HG03196 (cell line): ENCODE measurements at regions not wholly inside any gene's neighbourhood (a gene's known extent, or its start where the extent isn't known, plus 50 kb on each side); places are given as distances from the start of the nearest gene placed in this dataset.
A peak's percentile ranks its signal among the peaks of the same experiment; 100 is the strongest.

Experiments used
- ATAC-seq: cut with Tn5 transposase; IDR thresholded peaks from one replicate; pipeline ENCODE4 v1.9.1; 2021; ENCODE audit not compliant: unreplicated experiment

- no peak for ATAC-seq
These were observed 130.3 kb upstream of the CXCR4 start for GRCh38 chr2:136248242-136248641.

GRCh38 chr2:136247204-136247950 lies 129.4 kb upstream of the CXCR4 start:
- ATAC-seq: no peak

GRCh38 chr2:136246086-136246669 lies 128.2 kb upstream of the CXCR4 start:
- peak; percentile 50 for ATAC-seq

DNA sequence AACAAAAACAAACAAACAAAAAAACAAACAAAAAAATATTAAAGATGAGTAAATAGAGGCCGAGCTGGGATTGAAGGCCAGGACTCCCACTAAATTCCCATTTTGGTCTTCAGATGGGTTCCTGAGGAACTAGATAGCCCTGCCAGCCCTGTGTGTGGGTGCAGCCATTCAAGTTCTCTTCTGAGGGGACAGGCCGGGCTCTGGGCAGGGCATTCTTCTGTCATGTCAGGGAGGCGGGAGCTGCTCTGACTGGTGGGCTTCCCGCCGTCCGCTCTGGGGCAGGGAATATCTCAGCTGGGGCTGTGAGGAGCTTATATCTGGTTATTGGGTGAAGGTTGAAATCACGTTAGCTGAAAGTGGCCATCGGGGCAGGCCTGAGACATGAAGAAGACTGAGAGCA lies 127.3 kb upstream of the CXCR4 start:
- no peak for ATAC-seq

GRCh38 chr2:136244536-136244885 lies 126.6 kb upstream of the CXCR4 start:
- ATAC-seq: no peak

- no peak for ATAC-seq
These were observed 125.9 kb upstream of the CXCR4 start for GRCh38 chr2:136243638-136244535.

DNA sequence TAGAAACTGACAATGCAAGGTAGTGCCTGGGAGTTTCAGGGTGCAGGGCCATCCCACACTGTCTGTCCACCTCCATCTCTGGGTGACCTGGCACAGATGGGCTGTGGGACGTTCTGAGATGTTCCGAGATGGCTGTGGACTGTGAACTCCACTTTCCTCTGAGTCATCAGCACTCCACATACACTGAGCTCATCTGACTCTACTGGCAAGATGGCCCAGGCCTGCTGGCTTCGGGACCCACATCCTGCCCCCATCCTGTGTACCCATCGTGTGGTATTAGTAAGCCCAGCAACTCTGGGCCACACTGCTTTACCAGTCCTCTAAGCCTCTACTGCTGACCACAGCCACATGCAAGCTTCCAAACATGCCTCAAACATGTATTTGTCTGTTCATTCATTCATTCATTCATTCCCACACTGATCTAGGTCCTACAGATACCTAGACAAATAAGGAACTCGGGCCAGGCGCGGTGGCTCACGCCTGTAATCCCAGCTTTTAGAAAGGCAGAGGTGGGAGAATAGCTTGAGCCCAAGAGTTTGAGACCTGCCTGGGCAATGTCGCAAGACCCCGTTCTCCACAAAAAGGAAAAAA lies 124.8 kb upstream of the CXCR4 start:
- ATAC-seq: no peak

- ATAC-seq: no peak
These were observed 124.2 kb upstream of the CXCR4 start for GRCh38 chr2:136242100-136242499.

- ATAC-seq: no peak
These were observed 121.2 kb upstream of the CXCR4 start for GRCh38 chr2:136239079-136239685.

- ATAC-seq: peak; percentile 79
These were observed 120.5 kb upstream of the CXCR4 start for GRCh38 chr2:136238286-136239078.

DNA sequence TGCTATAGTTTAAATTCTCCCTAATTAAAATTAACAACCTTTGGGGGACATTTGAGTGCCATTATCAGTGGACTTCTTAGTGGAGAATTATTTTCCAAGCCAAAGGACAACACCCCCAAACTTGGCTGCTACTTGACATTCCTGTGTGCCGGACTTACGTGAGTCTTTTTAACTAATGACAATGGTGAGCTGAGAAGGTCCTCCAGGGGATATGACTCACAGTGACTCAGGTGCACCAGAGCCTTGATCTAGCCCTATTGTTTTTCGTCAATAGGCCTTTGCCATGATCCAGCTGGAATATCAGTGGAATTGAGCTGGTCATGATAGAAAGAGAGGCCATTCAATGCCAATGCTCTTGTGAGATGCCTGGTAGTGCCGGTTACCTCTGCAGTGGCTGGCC lies 118.1 kb upstream of the CXCR4 start:
- ATAC-seq: no peak

GRCh38 chr2:136235546-136235945 lies 117.6 kb upstream of the CXCR4 start:
- ATAC-seq: no peak

- no peak for ATAC-seq
These were observed 116.3 kb upstream of the CXCR4 start for GRCh38 chr2:136234261-136234660.

DNA sequence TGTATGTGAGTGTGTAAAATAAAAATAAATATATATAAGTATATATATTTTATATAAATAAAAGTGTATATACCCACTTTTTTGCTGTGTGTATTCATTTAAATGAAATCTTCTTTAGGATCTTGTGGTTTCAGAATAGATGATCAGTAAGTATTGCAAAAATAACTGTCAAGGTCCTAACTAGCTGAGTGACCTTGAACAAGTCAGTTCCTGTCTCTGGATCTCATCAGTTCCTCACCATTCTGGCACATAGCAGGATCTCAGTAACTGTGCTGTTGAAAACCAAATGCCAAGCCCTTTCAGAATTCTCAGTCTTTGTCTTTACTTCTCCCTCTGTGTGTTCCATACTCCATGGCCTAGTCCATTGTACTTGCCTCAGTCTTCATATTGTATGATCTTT lies 115.3 kb upstream of the CXCR4 start:
- ATAC-seq: no peak

DNA sequence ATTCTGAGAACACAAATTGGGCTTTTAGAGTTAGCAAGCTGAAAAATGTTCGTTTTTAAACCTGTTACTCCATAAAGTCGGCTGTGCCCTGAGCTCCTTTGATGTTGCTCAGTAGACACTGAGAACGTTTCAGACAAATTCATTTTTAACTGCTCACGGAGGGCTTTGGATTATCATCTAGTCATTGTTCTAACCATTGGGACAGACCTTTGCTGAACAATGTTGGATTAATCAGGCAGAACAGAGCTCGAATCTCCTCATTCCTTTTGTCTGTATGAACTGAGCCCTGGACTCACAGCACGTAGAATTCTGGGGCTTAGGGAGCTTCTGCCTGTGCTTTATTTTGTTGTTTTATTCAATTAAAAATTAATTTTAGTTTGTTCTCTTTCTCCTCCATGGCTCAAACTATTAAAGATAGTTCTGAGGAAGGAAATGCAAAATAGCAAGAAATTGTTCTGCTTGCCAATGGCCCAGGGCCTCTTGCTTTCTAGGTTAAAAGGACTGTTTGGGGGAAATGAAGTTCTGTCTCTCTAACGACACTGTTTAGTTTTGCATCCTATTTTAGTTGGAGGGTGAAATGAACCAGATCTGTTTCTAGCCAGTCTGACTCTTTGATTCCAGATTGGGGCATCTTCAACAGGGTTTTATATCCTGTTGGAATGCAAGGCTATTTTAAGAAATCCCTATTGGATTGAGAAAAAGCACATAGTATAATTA lies 114.7 kb upstream of the CXCR4 start:
- no peak for ATAC-seq

DNA sequence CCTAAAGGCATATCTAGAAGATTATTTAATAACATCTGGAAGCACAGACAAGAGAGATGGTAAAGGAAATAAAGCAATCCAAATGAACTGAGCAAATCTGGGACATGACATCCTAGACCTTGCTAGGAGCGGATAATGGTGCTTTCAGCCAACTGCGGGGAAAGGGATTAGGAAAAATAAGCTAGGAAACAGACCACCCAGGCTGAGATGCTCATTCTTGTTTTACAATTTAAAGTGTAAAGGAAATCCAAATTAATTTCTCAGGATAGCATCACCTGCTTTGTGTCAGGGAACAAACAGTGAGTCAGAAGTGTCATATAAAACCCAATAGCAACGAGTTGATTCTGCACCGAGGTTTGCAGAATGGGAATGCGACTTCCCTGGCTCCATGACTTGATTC lies 112.5 kb upstream of the CXCR4 start:
- no peak for ATAC-seq

DNA sequence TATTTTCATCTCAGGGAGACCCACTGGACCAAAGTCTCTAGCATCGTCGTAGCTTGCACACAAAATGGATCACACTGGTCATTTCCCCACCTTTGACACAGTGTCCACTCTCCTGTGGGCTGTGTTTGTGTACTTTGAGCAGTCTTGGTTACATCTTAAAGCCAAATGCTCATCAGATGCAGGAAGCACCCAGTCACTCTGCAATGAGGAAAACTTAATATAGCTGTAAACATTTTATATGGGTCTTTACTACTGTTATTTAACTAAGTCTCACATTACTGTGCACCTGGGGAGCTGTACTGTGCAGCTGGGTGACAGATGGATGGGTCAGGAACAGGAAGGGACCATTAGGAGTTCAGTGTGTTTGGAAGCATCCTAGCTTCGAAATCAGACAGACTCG lies 109.0 kb upstream of the CXCR4 start:
- no peak for ATAC-seq

GRCh38 chr2:136225950-136226835 lies 108.2 kb upstream of the CXCR4 start:
- no peak for ATAC-seq

DNA sequence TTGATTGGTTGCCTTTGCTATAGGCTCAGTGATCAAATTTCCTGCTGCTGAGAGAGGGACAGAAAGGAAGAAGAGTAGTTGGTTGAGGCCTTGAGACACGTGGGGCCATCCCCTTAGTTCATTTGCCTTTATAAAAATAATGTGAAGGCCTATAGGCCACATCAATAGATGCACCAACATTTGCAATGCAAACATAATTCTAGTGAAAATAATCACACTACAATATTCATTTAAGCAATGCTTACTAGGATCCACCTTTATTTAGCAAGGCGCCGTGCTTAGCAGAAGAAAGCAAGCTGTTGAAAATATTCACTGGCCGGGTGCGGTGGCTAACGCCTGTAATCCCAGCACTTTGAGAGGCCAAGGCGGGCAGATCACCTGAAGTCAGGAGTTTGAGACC lies 105.3 kb upstream of the CXCR4 start:
- ATAC-seq: no peak
